ENCODE measurements at regions not wholly inside any gene's neighbourhood (a gene's known extent, or its start where the extent isn't known, plus 50 kb on each side); places are given as distances from the start of the nearest gene placed in this dataset.

- TF ChIP-seq CTCF (IDR thresholded peaks at IDR 0.05; ENCODE audit: insufficient read depth, low read length, poor library complexity, severe bottlenecking) (no peak), EZH2phosphoT487 (conservative IDR thresholded peaks at IDR 0.05; ENCODE audit: low read length) (no peak)
- no peak overlapping the region for H3K4me3 ChIP-seq (ENCODE audit: insufficient read depth, low read length, poor library complexity, severe bottlenecking)
- H3F3A ChIP-seq (ENCODE audit: insufficient read depth), result no peaks in the 10 kb centered on the region
- H3K9me2 ChIP-seq (replicated peaks; ENCODE audit: insufficient read depth, low read length), result no peaks in the 10 kb centered on the region
- no peaks in the 10 kb centered on the region for H3K27me3 ChIP-seq (ENCODE audit: low read length)
- no peak overlapping the region for H2AFZ ChIP-seq (ENCODE audit: low read depth, low read length, severe bottlenecking)
- H3K27ac ChIP-seq (ENCODE audit: low read depth, low read length), result no peak overlapping the region
- H3K79me2 ChIP-seq (ENCODE audit: insufficient read depth, low read length), result no peaks in the 10 kb centered on the region
- H4K20me1 ChIP-seq (ENCODE audit: low read depth, low read length), result no peaks in the 10 kb centered on the region
- H3K36me3 ChIP-seq (ENCODE audit: low read length), result no peaks in the 10 kb centered on the region
- no peaks in the 10 kb centered on the region for H3K9me3 ChIP-seq (ENCODE audit: insufficient read depth, low read length)
- no peak overlapping the region for H3K4me2 ChIP-seq (ENCODE audit: low read depth, low read length, poor library complexity, severe bottlenecking)
- H3K9ac ChIP-seq (ENCODE audit: low read length), result no peak overlapping the region
Measured at GRCh38 chr14:89648510-89648909, 231.5 kb upstream of the FOXN3 start.

GRCh38 chr14:89646971-89647370, 229.9 kb upstream of the FOXN3 start:
- H3F3A ChIP-seq (ENCODE audit: insufficient read depth), result no peaks in the 10 kb centered on the region
- no peak overlapping the region for H3K4me2 ChIP-seq (ENCODE audit: low read depth, low read length, poor library complexity, severe bottlenecking)
- no peaks in the 10 kb centered on the region for H3K36me3 ChIP-seq (ENCODE audit: low read length)
- H3K27ac ChIP-seq (ENCODE audit: low read depth, low read length), result no peak overlapping the region
- no peak overlapping the region for H3K9ac ChIP-seq (ENCODE audit: low read length)
- no peak overlapping the region for H3K4me3 ChIP-seq (ENCODE audit: insufficient read depth, low read length, poor library complexity, severe bottlenecking)
- H3K79me2 ChIP-seq (ENCODE audit: insufficient read depth, low read length), result no peaks in the 10 kb centered on the region
- H3K27me3 ChIP-seq (ENCODE audit: low read length), result no peaks in the 10 kb centered on the region
- no peak for TF ChIP-seq CTCF (IDR thresholded peaks at IDR 0.05; ENCODE audit: insufficient read depth, low read length, poor library complexity, severe bottlenecking)
- TF ChIP-seq EZH2phosphoT487 (conservative IDR thresholded peaks at IDR 0.05; ENCODE audit: low read length), result no peak
- no peaks in the 10 kb centered on the region for H3K9me3 ChIP-seq (ENCODE audit: insufficient read depth, low read length)
- no peaks in the 10 kb centered on the region for H4K20me1 ChIP-seq (ENCODE audit: low read depth, low read length)
- no peaks in the 10 kb centered on the region for H3K9me2 ChIP-seq (replicated peaks; ENCODE audit: insufficient read depth, low read length)
- H2AFZ ChIP-seq (ENCODE audit: low read depth, low read length, severe bottlenecking), result no peak overlapping the region

- no peaks in the 10 kb centered on the region for H3K9me3 ChIP-seq (ENCODE audit: insufficient read depth, low read length)
- TF ChIP-seq EZH2phosphoT487 (conservative IDR thresholded peaks at IDR 0.05; ENCODE audit: low read length), result no peak
- TF ChIP-seq CTCF (IDR thresholded peaks at IDR 0.05; ENCODE audit: insufficient read depth, low read length, poor library complexity, severe bottlenecking), result no peak
- no peaks in the 10 kb centered on the region for H3F3A ChIP-seq (ENCODE audit: insufficient read depth)
- H3K9me2 ChIP-seq (replicated peaks; ENCODE audit: insufficient read depth, low read length), result no peaks in the 10 kb centered on the region
- H3K9ac ChIP-seq (ENCODE audit: low read length), result no peak overlapping the region
- H3K79me2 ChIP-seq (ENCODE audit: insufficient read depth, low read length), result no peaks in the 10 kb centered on the region
- H4K20me1 ChIP-seq (ENCODE audit: low read depth, low read length), result no peaks in the 10 kb centered on the region
- H3K27me3 ChIP-seq (ENCODE audit: low read length), result no peaks in the 10 kb centered on the region
- no peak overlapping the region for H3K4me2 ChIP-seq (ENCODE audit: low read depth, low read length, poor library complexity, severe bottlenecking)
- H2AFZ ChIP-seq (ENCODE audit: low read depth, low read length, severe bottlenecking), result no peak overlapping the region
- no peaks in the 10 kb centered on the region for H3K36me3 ChIP-seq (ENCODE audit: low read length)
- no peak overlapping the region for H3K27ac ChIP-seq (ENCODE audit: low read depth, low read length)
- no peak overlapping the region for H3K4me3 ChIP-seq (ENCODE audit: insufficient read depth, low read length, poor library complexity, severe bottlenecking)
Measured at GRCh38 chr14:89644641-89645040, 227.6 kb upstream of the FOXN3 start.

Data from SU-DHL-6 (cell line).